NCI-H1694 (cell line): ENCODE measurements at regions not wholly inside any gene's neighbourhood (a gene's known extent, or its start where the extent isn't known, plus 50 kb on each side); places are given as distances from the start of the nearest gene placed in this dataset.
A peak's percentile ranks its signal among the peaks of the same experiment; 100 is the strongest.

Source experiments
- DNase-seq: peaks from one replicate; lab custom pipeline; 2025; lab: John Stamatoyannopoulos, UW

GRCh38 chr4:11525085-11525484, 96.4 kb upstream of the HS3ST1 start:
- no peak for DNase-seq

GRCh38 chr4:11518754-11519153, 90.1 kb upstream of the HS3ST1 start:
- DNase-seq: no peak

- DNase-seq: no peak
Observed at GRCh38 chr4:11514779-11515419, 86.2 kb upstream of the HS3ST1 start.

GRCh38 chr4:11514003-11514402, 85.3 kb upstream of the HS3ST1 start:
- no peak for DNase-seq

GRCh38 chr4:11512871-11513270, 84.2 kb upstream of the HS3ST1 start:
- no peak for DNase-seq

GRCh38 chr4:11511321-11511720, 82.6 kb upstream of the HS3ST1 start:
- no peak for DNase-seq

GRCh38 chr4:11507920-11508319, 79.2 kb upstream of the HS3ST1 start:
- no peak for DNase-seq

GRCh38 chr4:11506194-11506593, 77.5 kb upstream of the HS3ST1 start:
- DNase-seq: no peak

GRCh38 chr4:11505221-11505971, 76.7 kb upstream of the HS3ST1 start:
- no peak for DNase-seq

GRCh38 chr4:11503166-11503565, 74.5 kb upstream of the HS3ST1 start:
- peak; percentile 25 for DNase-seq

- DNase-seq: no peak
Observed at GRCh38 chr4:11497972-11498371, 69.3 kb upstream of the HS3ST1 start.

GRCh38 chr4:11497212-11497806, 68.6 kb upstream of the HS3ST1 start:
- DNase-seq: no peak

- no peak for DNase-seq
Observed at GRCh38 chr4:11496351-11496829, 67.7 kb upstream of the HS3ST1 start.

GRCh38 chr4:11495818-11496217, 67.1 kb upstream of the HS3ST1 start:
- DNase-seq: no peak

GRCh38 chr4:11495291-11495690, 66.6 kb upstream of the HS3ST1 start:
- no peak for DNase-seq

GRCh38 chr4:11494232-11494631, 65.5 kb upstream of the HS3ST1 start:
- DNase-seq: no peak

- no peak for DNase-seq
Observed at GRCh38 chr4:11489453-11490083, 60.9 kb upstream of the HS3ST1 start.

- DNase-seq: no peak
Observed at GRCh38 chr4:11488657-11489452, 60.2 kb upstream of the HS3ST1 start.

GRCh38 chr4:11487868-11488544, 59.3 kb upstream of the HS3ST1 start:
- DNase-seq: no peak

- DNase-seq: no peak
Observed at GRCh38 chr4:11487139-11487538, 58.4 kb upstream of the HS3ST1 start.

GRCh38 chr4:11485926-11486325, 57.2 kb upstream of the HS3ST1 start:
- DNase-seq: no peak
